ENCODE measurements at regions not wholly inside any gene's neighbourhood (a gene's known extent, or its start where the extent isn't known, plus 50 kb on each side); places are given as distances from the start of the nearest gene placed in this dataset.

GRCh38 chr4:79748835-79749234 lies 324.2 kb downstream of the ANTXR2 start:
- no peaks in the 10 kb centered on the region for H3K79me2 ChIP-seq (ENCODE audit: control insufficient read depth, insufficient read depth, low read length)
- H3K4me3 ChIP-seq (replicated peaks in 1 of 4; ENCODE audit: control extremely low read depth in 1 of 4, insufficient read depth in 1 of 4, low read depth in 3 of 4, low read length in 4 of 4), result no peak overlapping the region
- TF ChIP-seq CTCF (conservative IDR thresholded peaks at IDR 0.05 in 1 of 2, IDR thresholded peaks at IDR 0.05 in 1 of 2; ENCODE audit: low read depth in 1 of 2, low read length in 2 of 2) (no peak), EZH2 (IDR thresholded peaks at IDR 0.05; ENCODE audit: low read length, missing control alignments) (no peak)
- H3K27ac ChIP-seq (ENCODE audit: insufficient read depth, low read length), result no peak overlapping the region
- H3K4me1 ChIP-seq (ENCODE audit: control insufficient read depth, extremely low read depth, insufficient read depth, low read length), result no peaks in the 10 kb centered on the region
- no peaks in the 10 kb centered on the region for H3K27me3 ChIP-seq (ENCODE audit: control insufficient read depth, insufficient read depth, low read length)
- H3K9me3 ChIP-seq (ENCODE audit: control insufficient read depth, insufficient read depth, low read depth, low read length), result no peaks in the 10 kb centered on the region
- DNase-seq (ENCODE audit: low read depth in 2 of 2), result no peak
- no peak overlapping the region for H3K9ac ChIP-seq (ENCODE audit: insufficient read depth, low read length)
- no peaks in the 10 kb centered on the region for H3K36me3 ChIP-seq (ENCODE audit: control insufficient read depth, insufficient read depth, low read length)
- H3K4me2 ChIP-seq (ENCODE audit: extremely low read depth, insufficient read depth, low read length), result no peak overlapping the region
- H4K20me1 ChIP-seq (ENCODE audit: control insufficient read depth, extremely low read depth, insufficient read depth, low read length), result no peaks in the 10 kb centered on the region
- no peak overlapping the region for H2AFZ ChIP-seq (ENCODE audit: low read length)

DNA sequence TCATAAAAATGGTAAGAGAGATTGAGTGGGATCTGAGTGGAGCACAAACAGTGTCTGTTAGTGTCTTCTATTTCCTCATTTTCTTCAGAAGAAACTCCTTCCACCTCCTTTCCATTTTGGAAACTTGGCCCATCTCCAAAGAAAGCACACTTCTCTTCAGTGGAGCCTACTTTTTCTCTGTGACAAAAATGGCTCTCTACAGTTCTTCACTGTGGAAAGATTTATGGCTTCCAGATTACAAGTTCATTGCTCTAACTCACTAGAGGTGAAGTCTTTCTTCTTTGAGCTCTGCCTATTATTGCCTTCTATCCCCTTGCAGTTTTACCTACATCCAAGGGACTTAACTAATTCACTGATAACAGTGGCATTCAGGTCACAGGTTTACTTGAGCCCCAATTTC lies 325.8 kb downstream of the ANTXR2 start:
- no peak for DNase-seq (ENCODE audit: low read depth in 2 of 2)
- H3K9me3 ChIP-seq (ENCODE audit: control insufficient read depth, insufficient read depth, low read depth, low read length), result no peaks in the 10 kb centered on the region
- TF ChIP-seq CTCF (conservative IDR thresholded peaks at IDR 0.05 in 1 of 2, IDR thresholded peaks at IDR 0.05 in 1 of 2; ENCODE audit: low read depth in 1 of 2, low read length in 2 of 2) (no peak), EZH2 (IDR thresholded peaks at IDR 0.05; ENCODE audit: low read length, missing control alignments) (no peak)
- no peaks in the 10 kb centered on the region for H3K79me2 ChIP-seq (ENCODE audit: control insufficient read depth, insufficient read depth, low read length)
- H4K20me1 ChIP-seq (ENCODE audit: control insufficient read depth, extremely low read depth, insufficient read depth, low read length), result no peaks in the 10 kb centered on the region
- H3K36me3 ChIP-seq (ENCODE audit: control insufficient read depth, insufficient read depth, low read length), result no peaks in the 10 kb centered on the region
- no peak overlapping the region for H3K9ac ChIP-seq (ENCODE audit: insufficient read depth, low read length)
- no peaks in the 10 kb centered on the region for H3K27me3 ChIP-seq (ENCODE audit: control insufficient read depth, insufficient read depth, low read length)
- no peak overlapping the region for H3K4me2 ChIP-seq (ENCODE audit: extremely low read depth, insufficient read depth, low read length)
- no peak overlapping the region for H3K4me3 ChIP-seq (replicated peaks in 1 of 4; ENCODE audit: control extremely low read depth in 1 of 4, insufficient read depth in 1 of 4, low read depth in 3 of 4, low read length in 4 of 4)
- no peak overlapping the region for H3K27ac ChIP-seq (ENCODE audit: insufficient read depth, low read length)
- H3K4me1 ChIP-seq (ENCODE audit: control insufficient read depth, extremely low read depth, insufficient read depth, low read length), result no peaks in the 10 kb centered on the region
- no peak overlapping the region for H2AFZ ChIP-seq (ENCODE audit: low read length)

- no peaks in the 10 kb centered on the region for H3K79me2 ChIP-seq (ENCODE audit: control insufficient read depth, insufficient read depth, low read length)
- no peaks in the 10 kb centered on the region for H3K27me3 ChIP-seq (ENCODE audit: control insufficient read depth, insufficient read depth, low read length)
- no peak for DNase-seq (ENCODE audit: low read depth in 2 of 2)
- TF ChIP-seq EZH2 (IDR thresholded peaks at IDR 0.05; ENCODE audit: low read length, missing control alignments) (no peak), CTCF (conservative IDR thresholded peaks at IDR 0.05 in 1 of 2, IDR thresholded peaks at IDR 0.05 in 1 of 2; ENCODE audit: low read depth in 1 of 2, low read length in 2 of 2) (no peak)
- H3K4me2 ChIP-seq (ENCODE audit: extremely low read depth, insufficient read depth, low read length), result no peak overlapping the region
- no peaks in the 10 kb centered on the region for H3K36me3 ChIP-seq (ENCODE audit: control insufficient read depth, insufficient read depth, low read length)
- no peaks in the 10 kb centered on the region for H3K9me3 ChIP-seq (ENCODE audit: control insufficient read depth, insufficient read depth, low read depth, low read length)
- H4K20me1 ChIP-seq (ENCODE audit: control insufficient read depth, extremely low read depth, insufficient read depth, low read length), result no peaks in the 10 kb centered on the region
- H3K4me1 ChIP-seq (ENCODE audit: control insufficient read depth, extremely low read depth, insufficient read depth, low read length), result no peaks in the 10 kb centered on the region
- no peak overlapping the region for H3K4me3 ChIP-seq (replicated peaks in 1 of 4; ENCODE audit: control extremely low read depth in 1 of 4, insufficient read depth in 1 of 4, low read depth in 3 of 4, low read length in 4 of 4)
- no peak overlapping the region for H3K27ac ChIP-seq (ENCODE audit: insufficient read depth, low read length)
- no peak overlapping the region for H2AFZ ChIP-seq (ENCODE audit: low read length)
- H3K9ac ChIP-seq (ENCODE audit: insufficient read depth, low read length), result no peak overlapping the region
Observed at GRCh38 chr4:79743014-79743413, 330.0 kb downstream of the ANTXR2 start.
